ENCODE measurements at regions not wholly inside any gene's neighbourhood (a gene's known extent, or its start where the extent isn't known, plus 50 kb on each side); places are given as distances from the start of the nearest gene placed in this dataset.

DNA sequence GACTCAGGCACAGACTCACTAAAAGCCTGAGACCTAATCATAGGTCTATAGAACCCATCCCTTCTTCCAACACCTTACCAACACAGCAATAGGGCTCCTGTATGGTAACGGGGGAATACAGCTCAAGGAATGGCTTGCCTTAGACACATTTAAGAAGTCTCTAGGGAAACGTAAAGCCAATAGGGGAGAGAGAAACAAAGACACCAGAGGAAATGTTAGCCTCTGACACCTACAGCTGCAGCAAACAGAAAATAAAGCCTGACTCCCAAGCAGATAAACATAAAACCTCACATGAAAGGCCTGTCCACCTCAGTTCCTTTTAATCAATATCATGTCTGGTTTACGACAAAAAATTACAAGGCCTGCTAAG is 51.1 kb upstream of the NCOA1 start:
- TF ChIP-seq, protein P1, sequence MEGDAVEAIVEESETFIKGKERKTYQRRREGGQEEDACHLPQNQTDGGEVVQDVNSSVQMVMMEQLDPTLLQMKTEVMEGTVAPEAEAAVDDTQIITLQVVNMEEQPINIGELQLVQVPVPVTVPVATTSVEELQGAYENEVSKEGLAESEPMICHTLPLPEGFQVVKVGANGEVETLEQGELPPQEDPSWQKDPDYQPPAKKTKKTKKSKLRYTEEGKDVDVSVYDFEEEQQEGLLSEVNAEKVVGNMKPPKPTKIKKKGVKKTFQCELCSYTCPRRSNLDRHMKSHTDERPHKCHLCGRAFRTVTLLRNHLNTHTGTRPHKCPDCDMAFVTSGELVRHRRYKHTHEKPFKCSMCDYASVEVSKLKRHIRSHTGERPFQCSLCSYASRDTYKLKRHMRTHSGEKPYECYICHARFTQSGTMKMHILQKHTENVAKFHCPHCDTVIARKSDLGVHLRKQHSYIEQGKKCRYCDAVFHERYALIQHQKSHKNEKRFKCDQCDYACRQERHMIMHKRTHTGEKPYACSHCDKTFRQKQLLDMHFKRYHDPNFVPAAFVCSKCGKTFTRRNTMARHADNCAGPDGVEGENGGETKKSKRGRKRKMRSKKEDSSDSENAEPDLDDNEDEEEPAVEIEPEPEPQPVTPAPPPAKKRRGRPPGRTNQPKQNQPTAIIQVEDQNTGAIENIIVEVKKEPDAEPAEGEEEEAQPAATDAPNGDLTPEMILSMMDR (conservative IDR thresholded peaks at IDR 0.05; ENCODE audit: low read depth, low read length): no peak
- no peak for DNase-seq (ENCODE audit: low read depth)
- H3K4me3 ChIP-seq (ENCODE audit: low read length): no peak overlapping the region

DNA sequence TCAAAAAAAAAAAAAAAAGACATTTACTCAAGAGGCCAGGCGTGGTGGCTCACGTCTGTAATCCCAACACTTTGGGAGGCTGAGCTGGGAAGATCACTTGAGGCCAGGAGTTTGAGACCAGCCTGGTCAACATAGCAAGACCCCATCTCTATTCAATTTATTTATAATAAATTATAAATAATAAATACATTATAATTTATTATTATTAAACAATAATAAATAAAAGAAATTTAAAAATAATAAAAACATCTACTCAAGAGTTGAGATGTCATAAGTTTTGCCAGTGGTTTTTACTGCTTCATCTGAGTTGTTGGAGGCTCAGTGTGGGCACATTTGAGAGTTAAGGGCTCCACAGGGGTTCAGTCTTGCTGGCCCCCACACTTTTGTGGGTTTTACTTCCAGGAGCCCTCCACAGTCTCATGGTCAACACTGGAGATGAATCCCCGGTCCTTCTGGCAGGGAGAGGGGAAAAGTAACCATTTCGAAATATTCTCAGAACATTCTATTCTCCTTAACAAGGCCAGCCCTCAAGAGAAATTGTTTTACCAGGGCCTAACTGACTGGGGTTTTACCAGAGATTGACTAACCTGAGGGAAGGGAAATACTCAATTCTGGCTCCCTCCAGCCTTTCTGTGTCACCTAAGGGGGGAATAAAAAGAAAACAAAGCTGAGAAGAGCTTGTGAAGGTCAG is 51.6 kb upstream of the NCOA1 start:
- TF ChIP-seq, protein P1 (conservative IDR thresholded peaks at IDR 0.05; ENCODE audit: low read depth, low read length): no peak
- H3K4me3 ChIP-seq (ENCODE audit: low read length): no peak overlapping the region
- DNase-seq (ENCODE audit: low read depth): no peak

DNA sequence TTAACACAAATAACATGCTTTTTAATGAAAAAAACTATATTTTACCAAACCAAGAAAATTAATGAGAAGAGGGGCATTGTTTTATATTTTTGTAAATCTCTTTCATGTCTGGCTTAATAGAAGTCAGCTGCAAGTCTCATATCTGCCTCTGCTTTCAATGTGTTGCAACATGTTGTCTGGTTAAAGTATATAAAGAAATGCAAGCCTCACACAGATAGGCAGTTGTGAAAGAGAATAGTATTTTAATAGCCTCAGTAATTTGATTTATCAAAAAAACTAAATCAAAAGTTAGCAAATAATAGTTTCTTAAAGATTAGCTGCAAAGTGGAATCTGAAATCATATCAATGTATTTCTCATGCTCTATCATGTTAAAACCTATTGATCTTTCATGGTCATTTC is 52.9 kb upstream of the NCOA1 start:
- no peak for DNase-seq (ENCODE audit: low read depth)
- TF ChIP-seq, protein P1 (conservative IDR thresholded peaks at IDR 0.05; ENCODE audit: low read depth, low read length): no peak
- H3K4me3 ChIP-seq (ENCODE audit: low read length): no peak overlapping the region

DNA sequence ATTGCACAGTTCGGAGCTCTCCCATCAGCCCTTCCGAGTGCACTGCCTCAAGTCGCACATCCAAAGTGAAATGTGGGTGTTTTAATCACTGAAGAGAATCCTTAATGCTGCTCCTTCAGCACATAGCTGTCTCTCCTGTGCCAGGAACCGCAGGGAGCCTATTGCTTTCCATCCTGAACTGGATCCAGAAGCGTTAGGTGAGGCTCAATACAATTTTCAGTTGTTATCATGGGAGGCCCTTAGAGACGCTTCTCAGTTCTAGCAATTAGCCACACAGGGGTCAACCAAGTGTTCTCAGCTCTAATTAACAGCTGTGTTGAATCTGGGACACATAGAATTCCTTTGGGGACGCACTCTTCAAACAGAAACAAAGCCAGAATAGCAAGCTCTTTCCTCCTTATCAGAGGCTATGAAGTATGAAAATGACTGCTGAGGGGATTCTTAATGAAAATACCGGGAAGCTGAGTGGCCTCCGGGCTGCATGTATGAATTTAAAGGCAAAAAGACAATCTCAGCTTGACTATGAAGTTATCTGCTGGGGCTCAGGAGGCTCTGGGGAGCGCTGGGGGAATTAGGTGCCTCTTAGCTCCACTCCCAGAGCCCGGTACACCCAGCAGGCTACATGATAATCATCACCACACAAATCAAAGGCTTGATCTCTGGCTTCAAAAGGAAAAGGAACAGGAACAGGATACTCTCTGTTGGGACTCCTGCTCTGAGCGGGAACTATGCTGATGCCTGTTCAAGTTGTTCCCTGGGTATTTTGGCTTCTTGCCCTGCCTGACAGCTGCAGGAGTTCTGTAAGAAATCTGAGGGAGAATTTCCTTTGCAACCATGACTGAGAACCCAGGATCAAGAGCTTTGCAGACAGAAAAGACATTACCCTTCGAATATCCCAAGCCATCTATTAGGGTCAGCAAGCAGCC is 55.4 kb upstream of the NCOA1 start:
- TF ChIP-seq, protein P1 (conservative IDR thresholded peaks at IDR 0.05; ENCODE audit: low read depth, low read length): no peak
- no peak for DNase-seq (ENCODE audit: low read depth)
- no peak overlapping the region for H3K4me3 ChIP-seq (ENCODE audit: low read length)

DNA sequence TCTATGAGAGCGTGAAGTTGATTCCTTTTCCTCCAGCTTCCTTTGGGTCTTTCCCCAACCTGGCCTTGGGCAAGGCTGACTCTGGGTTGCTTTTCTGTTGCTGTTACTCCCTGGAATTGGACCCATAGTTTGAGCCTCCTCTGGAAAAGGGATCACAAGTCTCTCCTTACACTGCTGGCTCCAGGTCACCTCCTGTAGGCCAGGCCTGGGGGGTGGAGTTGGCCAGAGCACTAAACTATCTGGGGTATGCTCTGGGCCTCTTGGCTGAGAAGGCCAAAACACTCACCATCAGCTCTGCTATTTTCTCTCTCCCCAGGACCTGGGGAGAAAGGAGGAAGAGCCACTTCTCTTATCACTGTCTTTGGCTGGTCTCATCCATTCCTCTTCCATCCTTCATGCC is 56.5 kb upstream of the NCOA1 start:
- TF ChIP-seq, protein P1 (conservative IDR thresholded peaks at IDR 0.05; ENCODE audit: low read depth, low read length): no peak
- no peak for DNase-seq (ENCODE audit: low read depth)
- no peak overlapping the region for H3K4me3 ChIP-seq (ENCODE audit: low read length)

DNA sequence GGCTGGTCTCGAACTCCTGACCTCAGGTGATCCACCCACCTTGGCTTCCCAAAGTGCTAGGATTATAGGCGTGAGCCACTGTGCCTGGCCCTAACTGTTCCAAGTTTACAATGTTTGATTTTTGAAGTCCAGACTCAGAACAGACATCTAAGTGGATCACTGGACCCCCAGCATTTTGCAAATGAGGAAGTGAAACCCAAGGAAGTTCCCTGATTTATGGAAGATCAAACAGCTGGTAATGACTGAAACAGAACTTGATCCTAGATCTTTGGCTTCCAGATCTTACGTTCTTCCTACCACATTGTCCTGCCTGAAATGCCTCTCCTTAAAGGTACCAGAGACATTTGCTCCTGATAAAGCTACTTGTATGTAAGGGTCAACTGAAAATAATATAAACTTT is 58.3 kb upstream of the NCOA1 start:
- TF ChIP-seq, protein P1 (conservative IDR thresholded peaks at IDR 0.05; ENCODE audit: low read depth, low read length): no peak
- H3K4me3 ChIP-seq (ENCODE audit: low read length): no peak overlapping the region
- DNase-seq (ENCODE audit: low read depth): no peak
